Nephron progenitor cell (in vitro differentiated cells): ENCODE measurements at regions not wholly inside any gene's neighbourhood (a gene's known extent, or its start where the extent isn't known, plus 50 kb on each side); places are given as distances from the start of the nearest gene placed in this dataset.

Experiments used
- DNase-seq: peaks from one replicate; pipeline ENCODE4 v3.0.0; 2021
- H3K27ac Mint-ChIP-seq: 2 replicates; pipeline ENCODE4 v1.8.0; 2021; ENCODE audit warnings: mild to moderate bottlenecking, moderate library complexity, mixed read lengths
- H3K27me3 Mint-ChIP-seq: 2 replicates; pipeline ENCODE4 v1.8.0; 2021; ENCODE audit warnings: mild to moderate bottlenecking, low read depth, mixed read lengths; ENCODE audit not compliant: poor library complexity
- H3K36me3 Mint-ChIP-seq: 2 replicates; pipeline ENCODE4 v1.8.0; 2021; ENCODE audit warnings: low read depth, mixed read lengths
- H3K4me1 Mint-ChIP-seq: 2 replicates; pipeline ENCODE4 v1.8.0; 2021; ENCODE audit warnings: mixed read lengths
- H3K4me3 Mint-ChIP-seq: 2 replicates; pipeline ENCODE4 v1.8.0; 2021; ENCODE audit warnings: mild to moderate bottlenecking, moderate library complexity, mixed read lengths
- H3K9me3 Mint-ChIP-seq: 2 replicates; pipeline ENCODE4 v1.8.0; 2021; ENCODE audit warnings: mild to moderate bottlenecking, moderate library complexity, mixed read lengths
- TF ChIP-seq, protein P1 (sequence below): fragments of 200-600 bp; sonication (generic); IDR thresholded peaks from 2 replicates; pipeline ENCODE4 v1.5.0; 2021; ENCODE audit warnings: antibody characterized with exemption

DNA sequence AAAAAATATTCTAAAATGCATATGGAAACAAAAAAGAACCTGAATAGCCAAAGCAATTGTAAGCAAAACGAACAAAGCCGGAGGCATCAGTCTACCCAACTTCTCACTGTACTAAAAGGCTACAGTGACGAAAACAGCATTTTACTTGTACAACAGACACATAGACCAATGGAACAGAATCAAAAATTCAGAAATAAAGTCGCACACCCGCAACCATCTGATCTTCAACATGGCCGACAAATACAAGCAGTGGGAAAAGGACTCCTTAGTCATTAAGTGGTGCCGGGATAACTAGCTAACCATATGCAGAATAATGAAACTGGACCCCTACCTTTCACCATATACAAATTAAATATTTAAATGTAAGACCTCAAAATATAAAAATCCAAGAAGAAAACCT, 203.9 kb upstream of the PPFIA2 start:
- no peak overlapping the region for H3K4me3 Mint-ChIP-seq
- no peaks in the 10 kb centered on the region for H3K9me3 Mint-ChIP-seq

DNA sequence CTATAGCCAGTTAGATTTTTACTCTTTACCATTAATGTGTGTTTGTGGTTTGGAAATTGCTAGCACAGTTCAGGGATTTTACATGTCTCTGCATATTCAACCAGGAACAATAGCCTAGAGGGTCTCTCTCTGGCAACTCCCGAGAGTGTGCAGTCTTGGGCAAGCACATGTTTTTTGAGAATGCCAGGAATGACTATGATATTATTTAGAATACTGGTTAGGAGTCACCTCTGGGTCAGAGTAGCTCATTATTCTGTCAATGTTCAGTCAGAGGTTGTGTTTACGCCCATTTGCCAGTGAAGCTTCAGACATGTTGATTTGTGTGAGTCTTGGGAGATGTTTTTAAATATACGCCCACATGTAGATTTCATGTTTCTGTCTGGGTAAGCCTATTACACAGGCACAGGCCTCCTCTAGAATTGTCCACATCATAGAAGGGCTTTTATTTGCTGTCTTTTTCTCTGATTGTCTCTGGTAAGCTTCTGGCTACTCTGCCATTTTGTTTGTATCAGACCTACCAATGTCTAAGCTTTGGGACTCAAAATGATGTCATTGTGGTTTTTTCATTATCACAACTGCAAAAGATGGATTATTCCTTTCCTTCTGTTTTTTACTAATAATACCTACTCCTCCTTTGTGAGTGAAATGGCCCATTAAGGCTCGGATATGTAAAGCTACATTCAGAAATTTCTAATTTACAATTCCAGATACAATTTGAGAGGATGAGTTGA, 203.1 kb upstream of the PPFIA2 start:
- no peak overlapping the region for H3K27ac Mint-ChIP-seq
- no peaks in the 10 kb centered on the region for H3K9me3 Mint-ChIP-seq
- peaks cover 18% of the 10 kb centered on the region for H3K4me1 Mint-ChIP-seq
- no peaks in the 10 kb centered on the region for H3K27me3 Mint-ChIP-seq
- no peak for DNase-seq
- no peaks in the 10 kb centered on the region for H3K36me3 Mint-ChIP-seq
- TF ChIP-seq, protein P1, sequence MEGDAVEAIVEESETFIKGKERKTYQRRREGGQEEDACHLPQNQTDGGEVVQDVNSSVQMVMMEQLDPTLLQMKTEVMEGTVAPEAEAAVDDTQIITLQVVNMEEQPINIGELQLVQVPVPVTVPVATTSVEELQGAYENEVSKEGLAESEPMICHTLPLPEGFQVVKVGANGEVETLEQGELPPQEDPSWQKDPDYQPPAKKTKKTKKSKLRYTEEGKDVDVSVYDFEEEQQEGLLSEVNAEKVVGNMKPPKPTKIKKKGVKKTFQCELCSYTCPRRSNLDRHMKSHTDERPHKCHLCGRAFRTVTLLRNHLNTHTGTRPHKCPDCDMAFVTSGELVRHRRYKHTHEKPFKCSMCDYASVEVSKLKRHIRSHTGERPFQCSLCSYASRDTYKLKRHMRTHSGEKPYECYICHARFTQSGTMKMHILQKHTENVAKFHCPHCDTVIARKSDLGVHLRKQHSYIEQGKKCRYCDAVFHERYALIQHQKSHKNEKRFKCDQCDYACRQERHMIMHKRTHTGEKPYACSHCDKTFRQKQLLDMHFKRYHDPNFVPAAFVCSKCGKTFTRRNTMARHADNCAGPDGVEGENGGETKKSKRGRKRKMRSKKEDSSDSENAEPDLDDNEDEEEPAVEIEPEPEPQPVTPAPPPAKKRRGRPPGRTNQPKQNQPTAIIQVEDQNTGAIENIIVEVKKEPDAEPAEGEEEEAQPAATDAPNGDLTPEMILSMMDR = no peak
- no peak overlapping the region for H3K4me3 Mint-ChIP-seq

More for the DNA sequence above, 203.9 kb upstream of the PPFIA2 start:
- Mint-ChIP-seq H3K27ac (no peak overlapping the region), H3K36me3 (no peaks in the 10 kb centered on the region), H3K27me3 (no peaks in the 10 kb centered on the region), H3K4me1 (peaks cover 18% of the 10 kb centered on the region)
- TF ChIP-seq, protein P1 = no peak
- DNase-seq = no peak

DNA sequence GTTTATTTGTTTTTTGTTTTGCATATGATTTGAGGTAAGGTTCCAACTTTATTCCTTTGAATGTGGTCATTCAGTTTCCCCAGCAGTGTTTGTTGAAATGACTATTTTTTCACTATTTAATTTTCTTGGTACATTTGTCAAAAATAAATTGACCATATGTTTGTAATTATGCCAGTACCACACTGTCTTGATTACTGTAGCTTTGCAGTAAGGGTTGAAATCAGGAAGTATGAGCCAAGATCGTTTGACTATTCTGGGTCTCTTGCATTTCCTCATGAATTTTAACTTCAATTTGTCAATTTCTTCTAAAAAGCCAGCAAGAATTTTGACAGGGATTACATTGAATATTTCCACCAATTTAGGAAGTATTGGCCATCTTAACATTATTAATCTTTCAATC, 199.3 kb upstream of the PPFIA2 start:
- H3K4me3 Mint-ChIP-seq = no peak overlapping the region
- no peaks in the 10 kb centered on the region for H3K27me3 Mint-ChIP-seq
- H3K27ac Mint-ChIP-seq = no peak overlapping the region
- H3K36me3 Mint-ChIP-seq = no peaks in the 10 kb centered on the region
- DNase-seq = no peak
- no peaks in the 10 kb centered on the region for H3K9me3 Mint-ChIP-seq
- H3K4me1 Mint-ChIP-seq = peaks cover 18% of the 10 kb centered on the region
- TF ChIP-seq, protein P1 = no peak

DNA sequence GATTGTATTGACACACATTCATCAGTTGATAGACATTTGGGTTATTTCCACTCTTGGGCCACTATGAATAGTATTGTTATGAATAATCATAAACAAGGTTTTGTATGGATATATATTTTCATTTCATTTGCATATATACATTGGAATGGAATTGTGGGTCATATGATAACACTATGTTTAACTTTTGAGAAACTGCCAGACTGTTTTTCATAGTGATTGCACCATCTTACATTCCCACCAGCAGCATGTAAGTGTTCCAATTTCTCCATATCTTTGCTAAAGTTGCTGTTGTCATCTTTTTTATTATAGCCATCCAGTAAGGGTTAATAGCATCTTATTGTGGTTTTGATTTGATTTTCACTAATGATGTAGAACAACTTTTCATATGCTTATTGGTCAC, 198.5 kb upstream of the PPFIA2 start:
- Mint-ChIP-seq H3K36me3 (no peaks in the 10 kb centered on the region), H3K27ac (no peak overlapping the region), H3K9me3 (no peaks in the 10 kb centered on the region), H3K4me3 (no peak overlapping the region), H3K4me1 (peaks cover 17% of the 10 kb centered on the region), H3K27me3 (no peaks in the 10 kb centered on the region)
- DNase-seq = no peak
- TF ChIP-seq, protein P1 = no peak

DNA sequence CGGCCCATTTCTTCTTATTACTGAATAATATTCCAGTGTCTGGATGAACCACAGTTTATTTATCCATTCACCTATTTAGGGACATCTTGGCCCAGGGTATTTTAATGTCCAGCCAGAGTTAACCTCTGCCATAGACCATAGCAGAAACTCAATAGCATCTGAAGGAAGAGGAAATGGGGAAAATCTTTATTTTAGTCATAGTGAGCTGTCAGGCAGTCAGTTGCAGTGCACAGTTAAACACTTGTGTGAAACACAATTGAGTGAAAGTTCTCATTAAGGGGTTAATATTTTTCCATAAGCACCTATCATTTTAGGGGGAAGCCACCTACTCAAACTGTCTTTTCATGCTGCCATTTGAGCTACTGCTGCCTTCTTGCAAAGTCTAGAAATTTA, 197.3 kb upstream of the PPFIA2 start:
- H3K36me3 Mint-ChIP-seq = no peaks in the 10 kb centered on the region
- TF ChIP-seq, protein P1 = no peak
- no peak for DNase-seq
- no peak overlapping the region for H3K4me3 Mint-ChIP-seq
- H3K4me1 Mint-ChIP-seq = peaks cover 8% of the 10 kb centered on the region
- no peaks in the 10 kb centered on the region for H3K27me3 Mint-ChIP-seq
- H3K27ac Mint-ChIP-seq = no peak overlapping the region
- no peaks in the 10 kb centered on the region for H3K9me3 Mint-ChIP-seq

DNA sequence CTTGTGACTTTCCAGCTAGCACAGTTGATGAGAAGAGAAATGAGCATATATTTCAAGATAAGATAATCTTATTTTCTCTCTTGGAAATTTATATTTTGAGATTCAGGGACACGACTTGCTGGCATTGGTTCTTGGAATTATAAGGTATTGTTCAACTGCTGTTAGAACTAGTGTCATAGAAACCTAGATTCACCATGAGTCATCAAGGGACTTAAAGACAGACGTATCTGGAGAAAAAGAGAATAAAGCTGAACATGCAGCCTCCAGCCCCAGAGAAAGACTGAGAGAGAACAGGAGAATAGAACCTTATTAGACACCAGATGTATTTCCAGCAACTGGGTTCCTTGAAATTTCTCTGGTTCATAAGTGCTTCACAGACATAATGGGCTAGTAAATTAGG, 194.4 kb upstream of the PPFIA2 start:
- Mint-ChIP-seq H3K9me3 (no peaks in the 10 kb centered on the region), H3K27me3 (peaks cover 5% of the 10 kb centered on the region), H3K36me3 (no peaks in the 10 kb centered on the region), H3K4me3 (no peak overlapping the region), H3K4me1 (no peaks in the 10 kb centered on the region), H3K27ac (no peak overlapping the region)
- no peak for DNase-seq
- TF ChIP-seq, protein P1 = no peak
